Activated CD4-positive, alpha-beta T cell treated with anti-CD3 and anti-CD28 coated beads, Interleukin-2, Interleukin-6, amounts not matched to agents 100 ng/mL and 50 ng/mL, durations not matched to agents 16 hours and 8 hours (primary cell): ENCODE measurements at regions not wholly inside any gene's neighbourhood (a gene's known extent, or its start where the extent isn't known, plus 50 kb on each side); places are given as distances from the start of the nearest gene placed in this dataset.
A peak's percentile ranks its signal among the peaks of the same experiment; 100 is the strongest.
"Not testable (repeated sequence)": the region's sequence is repeated elsewhere in the genome, so short reads cannot be mapped to it uniquely, and the experiment has no call there.

Source experiments
- DNase-seq: peaks from one replicate; pipeline ENCODE4 v3.0.0-alpha.2; 2020

- DNase-seq, result no peak
Measured at GRCh38 chr9:90741036-90741435, 60.6 kb upstream of the SYK start.

- no peak for DNase-seq
Measured at GRCh38 chr9:90737742-90738141, 63.9 kb upstream of the SYK start.

- DNase-seq, result no peak
Measured at GRCh38 chr9:90735952-90736351, 65.7 kb upstream of the SYK start.

- no peak for DNase-seq
Measured at GRCh38 chr9:90734631-90735030, 67.0 kb upstream of the SYK start.

- DNase-seq, result no peak
Measured at GRCh38 chr9:90729351-90729750, 72.3 kb upstream of the SYK start.

- DNase-seq, result no peak
Measured at GRCh38 chr9:90727488-90727887, 74.1 kb upstream of the SYK start.

- no peak for DNase-seq
Measured at GRCh38 chr9:90726215-90726614, 75.4 kb upstream of the SYK start.

GRCh38 chr9:90724880-90725279 lies 76.7 kb upstream of the SYK start:
- DNase-seq, result no peak

GRCh38 chr9:90724112-90724511 lies 77.5 kb upstream of the SYK start:
- DNase-seq, result peak; percentile 26

GRCh38 chr9:90722071-90722470 lies 79.4 kb upstream of the DIRAS2 start:
- DNase-seq, result no peak

- DNase-seq, result no peak
Measured at GRCh38 chr9:90720621-90721265, 78.1 kb upstream of the DIRAS2 start.

- DNase-seq, result no peak
Measured at GRCh38 chr9:90706230-90706629, 63.6 kb upstream of the DIRAS2 start.

GRCh38 chr9:90702441-90702955 lies 59.9 kb upstream of the DIRAS2 start:
- DNase-seq, result no peak

GRCh38 chr9:90698871-90699440 lies 56.3 kb upstream of the DIRAS2 start:
- no peak for DNase-seq

GRCh38 chr9:90697808-90698207 lies 55.2 kb upstream of the DIRAS2 start:
- DNase-seq, result no peak

- DNase-seq, result not testable (repeated sequence)
Measured at GRCh38 chr9:90694187-90694586, 51.6 kb upstream of the DIRAS2 start.
